ENCODE measurements at regions not wholly inside any gene's neighbourhood (a gene's known extent, or its start where the extent isn't known, plus 50 kb on each side); places are given as distances from the start of the nearest gene placed in this dataset.

DNA sequence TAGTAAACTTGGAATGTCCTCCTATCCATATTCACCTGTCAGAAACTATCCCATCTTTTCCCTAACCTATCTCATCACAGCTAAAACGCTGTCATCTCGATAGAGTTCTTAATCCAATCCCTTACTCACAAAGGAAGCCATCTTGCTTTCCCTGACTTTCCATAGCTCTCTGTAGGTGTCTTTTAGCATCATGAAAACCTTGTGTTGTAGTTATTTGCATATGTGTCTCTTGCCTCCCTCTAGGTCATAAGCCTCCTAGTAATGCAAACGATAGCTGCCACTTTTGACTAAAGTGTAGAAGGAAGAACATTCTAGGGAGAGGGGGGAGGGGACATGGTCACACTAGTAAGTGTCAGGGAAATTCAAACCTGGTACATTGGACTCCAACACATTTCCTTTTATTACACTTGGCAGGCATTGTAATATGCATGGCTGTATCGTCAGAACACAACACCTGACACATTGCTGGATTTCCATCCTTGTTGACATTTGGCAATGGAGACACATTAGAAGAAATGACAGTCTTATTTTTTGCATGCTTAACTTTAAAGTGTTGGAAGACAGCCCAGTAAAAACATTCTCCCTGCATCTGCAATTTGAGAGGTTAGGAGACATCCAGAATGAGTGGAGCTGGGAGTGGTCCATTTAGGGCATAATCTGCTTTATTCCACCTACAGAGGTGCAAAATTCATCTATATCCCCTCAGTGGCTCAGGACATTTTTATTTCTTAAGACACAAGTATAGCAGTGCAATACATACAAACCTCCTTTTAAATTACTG is 283.4 kb downstream of the HAO1 start:
- TF ChIP-seq TCF12 (IDR thresholded peaks at IDR 0.05; ENCODE audit: low read depth): no peak
- no peak for TF ChIP-seq CREB1 (IDR thresholded peaks at IDR 0.05; ENCODE audit: low read depth)
- TF ChIP-seq EGR1 (IDR thresholded peaks at IDR 0.05): no peak
- TF ChIP-seq MAX (IDR thresholded peaks at IDR 0.05): no peak
- TF ChIP-seq NFIC (IDR thresholded peaks at IDR 0.05): no peak
- TF ChIP-seq EP300 (IDR thresholded peaks at IDR 0.05; ENCODE audit: borderline replicate concordance): no peak
- no peak for TF ChIP-seq FOXM1 (IDR thresholded peaks at IDR 0.05; ENCODE audit: borderline replicate concordance, low read depth)
- TF ChIP-seq ZBTB7A (IDR thresholded peaks at IDR 0.05; ENCODE audit: low read depth): no peak
- TF ChIP-seq REST (IDR thresholded peaks at IDR 0.05; ENCODE audit: low read depth): no peak
- no peak for TF ChIP-seq TEAD4 (IDR thresholded peaks at IDR 0.05)
